B cell (primary cell): ENCODE measurements at regions not wholly inside any gene's neighbourhood (a gene's known extent, or its start where the extent isn't known, plus 50 kb on each side); places are given as distances from the start of the nearest gene placed in this dataset.

Experiments
- ATAC-seq: fragments of 200-7000 bp; cut with Tn5 transposase; one replicate; pipeline ENCODE4 v1.10.0; 2021; ENCODE audit warnings: low read depth, mild to moderate bottlenecking, moderate number of reproducible peaks, moderate library complexity
- CTCF ChIA-PET: fragments of 350-600 bp; sonication (Branson Sonifier 250); formaldehyde crosslinking; loops from one replicate; lab custom pipeline; 2021; ENCODE audit warnings: antibody characterized with exemption, inconsistent platforms; lab: Charles Lee
- POLR2A ChIA-PET: fragments of 350-600 bp; sonication (Branson Sonifier 250); formaldehyde crosslinking; loops from one replicate; lab custom pipeline; 2021; ENCODE audit warnings: antibody characterized with exemption; lab: Charles Lee
- DNase-seq: peaks from one replicate; pipeline ENCODE4 v3.0.0; 2013
- H2AFZ ChIP-seq: 2 replicates; pipeline ENCODE4 v1.6.1; 2012; ENCODE audit warnings: mild to moderate bottlenecking, low read depth, low read length; ENCODE audit not compliant: insufficient read depth, poor library complexity, severe bottlenecking
- H3K27ac ChIP-seq, 2 donors: 1 replicate in 1 of 2; 2 replicates in 1 of 2; pipeline ENCODE4 v1.5.1; 2012 to 2013; ENCODE audit warnings: low read length in 2 of 2, mild to moderate bottlenecking in 2 of 2, moderate library complexity in 1 of 2
- H3K27me3 ChIP-seq, 4 experiments: fragments of 200-600 bp in 1 of 4; sonication (generic) in 1 of 4; replicated peaks in 1 of 4; 1 replicate in 2 of 4; 2 replicates in 2 of 4; pipeline versions ENCODE4 v1.6.1 to v1.7.0; 2013 to 2016; ENCODE audit warnings: low read length in 3 of 4, mild to moderate bottlenecking in 2 of 4, mixed read lengths in 1 of 4, moderate library complexity in 1 of 4; ENCODE audit not compliant: insufficient read depth in 4 of 4, control insufficient read depth in 3 of 4; ENCODE audit errors: control extremely low read depth in 1 of 4
- H3K36me3 ChIP-seq, 2 experiments: replicated peaks in 1 of 2; 1 replicate in 1 of 2; 2 replicates in 1 of 2; pipeline versions ENCODE4 v1.6.1 to v1.7.1; 2013; ENCODE audit warnings: low read length in 1 of 2; ENCODE audit not compliant: insufficient read depth in 2 of 2, control insufficient read depth in 1 of 2; ENCODE audit errors: control extremely low read depth in 1 of 2, extremely low read depth in 1 of 2
- H3K4me1 ChIP-seq, 2 donors: fragments of 200-600 bp in 1 of 2; sonication (generic) in 1 of 2; 1 replicate in 1 of 2; 2 replicates in 1 of 2; pipeline versions ENCODE4 v1.5.1 to v1.6.1; 2013 to 2017; ENCODE audit warnings: low read length in 2 of 2; ENCODE audit not compliant: control insufficient read depth in 2 of 2, insufficient read depth in 2 of 2
- H3K4me2 ChIP-seq: replicated peaks from 2 replicates; pipeline ENCODE3; 2012; ENCODE audit warnings: mild to moderate bottlenecking, low read depth, low read length; ENCODE audit not compliant: poor library complexity, severe bottlenecking
- H3K4me3 ChIP-seq, 5 experiments: fragments of 200-600 bp in 1 of 5; sonication (generic) in 1 of 5; 1 replicate in 3 of 5; 2 replicates in 2 of 5; pipeline versions ENCODE4 v1.5.1 to v1.7.0; 2011 to 2016; ENCODE audit warnings: low read length in 4 of 5, mild to moderate bottlenecking in 4 of 5, low read depth in 2 of 5, control low read depth in 1 of 5, moderate library complexity in 1 of 5; ENCODE audit not compliant: insufficient read depth in 1 of 5; ENCODE audit errors: control extremely low read depth in 1 of 5, extremely low read depth in 1 of 5
- H3K79me2 ChIP-seq: fragments of 200-600 bp; sonication (generic); one replicate; pipeline ENCODE4 v1.6.0; 2016; ENCODE audit warnings: low read length; ENCODE audit not compliant: control insufficient read depth, insufficient read depth
- H3K9ac ChIP-seq: fragments of 200-600 bp; sonication (generic); 2 replicates; pipeline ENCODE4 v1.6.1; 2017; ENCODE audit warnings: mild to moderate bottlenecking, low read length, moderate library complexity
- H3K9me3 ChIP-seq, 3 donors: one replicate each; pipeline versions ENCODE4 v1.6.1 to v1.7.1; 2013; ENCODE audit warnings: low read length in 2 of 3; ENCODE audit not compliant: control insufficient read depth in 2 of 3, insufficient read depth in 1 of 3; ENCODE audit errors: control extremely low read depth in 1 of 3
- H4K20me1 ChIP-seq: 2 replicates; pipeline ENCODE4 v1.6.0; 2012; ENCODE audit warnings: mild to moderate bottlenecking, low read length; ENCODE audit not compliant: insufficient read depth, control insufficient read depth, poor library complexity, severe bottlenecking
- H3K27ac Mint-ChIP-seq: one replicate; pipeline ENCODE4 v1.8.0; 2021; ENCODE audit warnings: mixed read lengths
- H3K27me3 Mint-ChIP-seq: one replicate; pipeline ENCODE4 v1.8.0; 2021; ENCODE audit warnings: mixed read lengths
- H3K4me1 Mint-ChIP-seq: one replicate; pipeline ENCODE4 v1.8.0; 2021; ENCODE audit warnings: mixed read lengths
- H3K4me3 Mint-ChIP-seq: one replicate; pipeline ENCODE4 v1.8.0; 2021; ENCODE audit warnings: mixed read lengths
- H3K9me3 Mint-ChIP-seq: one replicate; pipeline ENCODE4 v1.8.0; 2022; ENCODE audit warnings: mixed read lengths; ENCODE audit not compliant: insufficient read depth
- EZH2 ChIP-seq: IDR thresholded peaks from 2 replicates; pipeline ENCODE4 v1.6.1; 2012; ENCODE audit warnings: borderline replicate concordance, low read depth, mild to moderate bottlenecking, moderate library complexity, low read length; ENCODE audit not compliant: insufficient read depth, poor library complexity, severe bottlenecking
- WGBS: methylation state at CpG from one replicate; pipeline ENCODE4 v1.1.5; 2013; ENCODE audit warnings: missing lambda C conversion rate; ENCODE audit not compliant: insufficient coverage; 5-methylcytosine and 5-hydroxymethylcytosine counted together
- intact Hi-C: fragments of 100-400 bp; cut with micrococcal nuclease; formaldehyde crosslinking; loops from one replicate; pipeline ENCODE4 v1.10.0; 2022
- TF ChIP-seq, protein P1 (sequence below): fragments of 200-600 bp; IDR thresholded peaks from one replicate; pipeline ENCODE4 v1.8.0; 2022; ENCODE audit warnings: antibody characterized with exemption, mild to moderate bottlenecking

- POLR2A ChIA-PET = no interaction called here
- ATAC-seq = no peak
Observed at GRCh38 chr6:8193541-8193940, 91.2 kb upstream of the EEF1E1 start.

GRCh38 chr6:8192597-8192996, 90.2 kb upstream of the EEF1E1 start:
- H3K4me1 Mint-ChIP-seq = no peaks in the 10 kb centered on the region
- no peak for ATAC-seq
- CTCF ChIA-PET = interaction anchor here (0.6 kb wide), 1 partner anchor 26 kb away, joined by 3 read pairs; no protein-coding TSS in a partner anchor

More at GRCh38 chr6:8193541-8193940, 91.2 kb upstream of the EEF1E1 start:
- H3K27ac ChIP-seq = no peak overlapping the region
- H3K79me2 ChIP-seq = no peaks in the 10 kb centered on the region
- no peaks in the 10 kb centered on the region for H3K36me3 ChIP-seq
- H3K4me1 Mint-ChIP-seq = no peaks in the 10 kb centered on the region
- H3K27me3 ChIP-seq = no peaks in the 10 kb centered on the region
- TF ChIP-seq, protein P1, sequence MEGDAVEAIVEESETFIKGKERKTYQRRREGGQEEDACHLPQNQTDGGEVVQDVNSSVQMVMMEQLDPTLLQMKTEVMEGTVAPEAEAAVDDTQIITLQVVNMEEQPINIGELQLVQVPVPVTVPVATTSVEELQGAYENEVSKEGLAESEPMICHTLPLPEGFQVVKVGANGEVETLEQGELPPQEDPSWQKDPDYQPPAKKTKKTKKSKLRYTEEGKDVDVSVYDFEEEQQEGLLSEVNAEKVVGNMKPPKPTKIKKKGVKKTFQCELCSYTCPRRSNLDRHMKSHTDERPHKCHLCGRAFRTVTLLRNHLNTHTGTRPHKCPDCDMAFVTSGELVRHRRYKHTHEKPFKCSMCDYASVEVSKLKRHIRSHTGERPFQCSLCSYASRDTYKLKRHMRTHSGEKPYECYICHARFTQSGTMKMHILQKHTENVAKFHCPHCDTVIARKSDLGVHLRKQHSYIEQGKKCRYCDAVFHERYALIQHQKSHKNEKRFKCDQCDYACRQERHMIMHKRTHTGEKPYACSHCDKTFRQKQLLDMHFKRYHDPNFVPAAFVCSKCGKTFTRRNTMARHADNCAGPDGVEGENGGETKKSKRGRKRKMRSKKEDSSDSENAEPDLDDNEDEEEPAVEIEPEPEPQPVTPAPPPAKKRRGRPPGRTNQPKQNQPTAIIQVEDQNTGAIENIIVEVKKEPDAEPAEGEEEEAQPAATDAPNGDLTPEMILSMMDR = no peak
- TF ChIP-seq EZH2 = no peak
- peaks cover 39% of the 10 kb centered on the region for H3K27me3 Mint-ChIP-seq
- WGBS = no CpG with 5 or more reads among the region's 4 CpGs
- H3K4me1 ChIP-seq = no peaks in the 10 kb centered on the region
- no peak overlapping the region for H3K4me3 ChIP-seq
- no peak overlapping the region for H3K27ac Mint-ChIP-seq
- no peaks in the 10 kb centered on the region for H3K9me3 Mint-ChIP-seq
- H3K4me2 ChIP-seq = no peak overlapping the region
- no peak overlapping the region for H3K4me3 Mint-ChIP-seq
- CTCF ChIA-PET = no interaction called here
- no peak overlapping the region for H3K9ac ChIP-seq
- H2AFZ ChIP-seq = no peak overlapping the region
- H3K9me3 ChIP-seq = no peaks in the 10 kb centered on the region
- H4K20me1 ChIP-seq = no peaks in the 10 kb centered on the region
- DNase-seq = no peak
- intact Hi-C loops = no loop called here

More at GRCh38 chr6:8192597-8192996, 90.2 kb upstream of the EEF1E1 start:
- Mint-ChIP-seq H3K4me3 (no peak overlapping the region), H3K27ac (no peak overlapping the region), H3K9me3 (no peaks in the 10 kb centered on the region), H3K27me3 (peaks cover 41% of the 10 kb centered on the region)
- TF ChIP-seq EZH2 = no peak
- TF ChIP-seq, protein P1 = no peak
- Histone ChIP-seq H3K4me1 (no peaks in the 10 kb centered on the region), H2AFZ (no peak overlapping the region), H3K27ac (no peak overlapping the region), H3K9ac (no peak overlapping the region), H3K36me3 (no peaks in the 10 kb centered on the region), H3K27me3 (no peaks in the 10 kb centered on the region), H3K9me3 (no peaks in the 10 kb centered on the region), H3K79me2 (no peaks in the 10 kb centered on the region), H3K4me3 (no peak overlapping the region), H3K4me2 (no peak overlapping the region), H4K20me1 (no peaks in the 10 kb centered on the region)
- DNase-seq = no peak
- intact Hi-C loops = no loop called here
- POLR2A ChIA-PET = no interaction called here
